WTC11 (cell line): ENCODE measurements at regions not wholly inside any gene's neighbourhood (a gene's known extent, or its start where the extent isn't known, plus 50 kb on each side); places are given as distances from the start of the nearest gene placed in this dataset.

ENCODE experiments used
- TF ChIP-seq, protein P1 (sequence below): fragments of 200-600 bp; IDR thresholded peaks from 2 replicates; pipeline ENCODE4 v1.8.0; 2022; ENCODE audit warnings: antibody characterized with exemption
- TF ChIP-seq, protein P2 (sequence below): sonication (generic); formaldehyde crosslinking; IDR thresholded peaks from 2 replicates; pipeline ENCODE4 v1.8.1; 2023; ENCODE audit warnings: mild to moderate bottlenecking, missing genetic modification reagents, moderate library complexity

DNA sequence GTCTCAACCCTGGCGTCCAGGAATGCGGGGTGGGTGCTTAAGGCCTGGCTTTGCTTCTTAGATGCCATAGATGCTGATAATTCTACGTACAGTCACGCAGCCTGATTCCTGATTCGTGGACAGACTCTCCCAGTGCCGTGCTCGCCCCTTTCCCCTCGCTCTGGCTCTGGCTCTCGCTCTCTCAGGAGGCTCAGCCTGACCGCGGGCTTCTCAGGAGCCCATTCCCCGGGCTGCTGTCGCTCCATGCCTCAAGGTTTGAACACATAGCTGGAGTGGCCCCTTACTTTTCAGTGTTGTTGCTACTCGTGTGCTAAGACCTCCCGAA, 59.2 kb upstream of the ZC4H2 start:
- TF ChIP-seq, protein P1, sequence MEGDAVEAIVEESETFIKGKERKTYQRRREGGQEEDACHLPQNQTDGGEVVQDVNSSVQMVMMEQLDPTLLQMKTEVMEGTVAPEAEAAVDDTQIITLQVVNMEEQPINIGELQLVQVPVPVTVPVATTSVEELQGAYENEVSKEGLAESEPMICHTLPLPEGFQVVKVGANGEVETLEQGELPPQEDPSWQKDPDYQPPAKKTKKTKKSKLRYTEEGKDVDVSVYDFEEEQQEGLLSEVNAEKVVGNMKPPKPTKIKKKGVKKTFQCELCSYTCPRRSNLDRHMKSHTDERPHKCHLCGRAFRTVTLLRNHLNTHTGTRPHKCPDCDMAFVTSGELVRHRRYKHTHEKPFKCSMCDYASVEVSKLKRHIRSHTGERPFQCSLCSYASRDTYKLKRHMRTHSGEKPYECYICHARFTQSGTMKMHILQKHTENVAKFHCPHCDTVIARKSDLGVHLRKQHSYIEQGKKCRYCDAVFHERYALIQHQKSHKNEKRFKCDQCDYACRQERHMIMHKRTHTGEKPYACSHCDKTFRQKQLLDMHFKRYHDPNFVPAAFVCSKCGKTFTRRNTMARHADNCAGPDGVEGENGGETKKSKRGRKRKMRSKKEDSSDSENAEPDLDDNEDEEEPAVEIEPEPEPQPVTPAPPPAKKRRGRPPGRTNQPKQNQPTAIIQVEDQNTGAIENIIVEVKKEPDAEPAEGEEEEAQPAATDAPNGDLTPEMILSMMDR = no peak
- TF ChIP-seq, protein P2, sequence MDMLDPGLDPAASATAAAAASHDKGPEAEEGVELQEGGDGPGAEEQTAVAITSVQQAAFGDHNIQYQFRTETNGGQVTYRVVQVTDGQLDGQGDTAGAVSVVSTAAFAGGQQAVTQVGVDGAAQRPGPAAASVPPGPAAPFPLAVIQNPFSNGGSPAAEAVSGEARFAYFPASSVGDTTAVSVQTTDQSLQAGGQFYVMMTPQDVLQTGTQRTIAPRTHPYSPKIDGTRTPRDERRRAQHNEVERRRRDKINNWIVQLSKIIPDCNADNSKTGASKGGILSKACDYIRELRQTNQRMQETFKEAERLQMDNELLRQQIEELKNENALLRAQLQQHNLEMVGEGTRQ = no peak
